ENCODE measurements at regions not wholly inside any gene's neighbourhood (a gene's known extent, or its start where the extent isn't known, plus 50 kb on each side); places are given as distances from the start of the nearest gene placed in this dataset.

DNA sequence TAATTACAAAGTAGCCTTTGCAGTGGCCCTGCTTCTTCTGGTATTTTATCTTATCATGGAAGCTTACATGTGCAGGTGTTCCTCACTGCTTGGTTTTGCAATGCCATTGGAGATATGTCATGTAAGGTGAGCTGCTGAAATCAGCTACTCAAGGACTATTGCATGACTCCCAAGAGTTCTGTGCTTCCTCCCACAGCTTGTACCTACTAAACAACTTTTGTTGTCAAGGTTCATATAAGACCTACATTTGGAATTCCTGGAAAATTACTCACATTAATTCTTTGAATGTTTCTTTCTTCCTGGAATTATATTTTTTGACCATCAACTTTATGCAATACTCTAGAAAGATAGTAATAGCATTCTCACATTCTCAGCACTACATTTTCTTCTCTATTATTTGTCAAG is 427.5 kb upstream of the HSF2 start:
- TF ChIP-seq, protein P1, sequence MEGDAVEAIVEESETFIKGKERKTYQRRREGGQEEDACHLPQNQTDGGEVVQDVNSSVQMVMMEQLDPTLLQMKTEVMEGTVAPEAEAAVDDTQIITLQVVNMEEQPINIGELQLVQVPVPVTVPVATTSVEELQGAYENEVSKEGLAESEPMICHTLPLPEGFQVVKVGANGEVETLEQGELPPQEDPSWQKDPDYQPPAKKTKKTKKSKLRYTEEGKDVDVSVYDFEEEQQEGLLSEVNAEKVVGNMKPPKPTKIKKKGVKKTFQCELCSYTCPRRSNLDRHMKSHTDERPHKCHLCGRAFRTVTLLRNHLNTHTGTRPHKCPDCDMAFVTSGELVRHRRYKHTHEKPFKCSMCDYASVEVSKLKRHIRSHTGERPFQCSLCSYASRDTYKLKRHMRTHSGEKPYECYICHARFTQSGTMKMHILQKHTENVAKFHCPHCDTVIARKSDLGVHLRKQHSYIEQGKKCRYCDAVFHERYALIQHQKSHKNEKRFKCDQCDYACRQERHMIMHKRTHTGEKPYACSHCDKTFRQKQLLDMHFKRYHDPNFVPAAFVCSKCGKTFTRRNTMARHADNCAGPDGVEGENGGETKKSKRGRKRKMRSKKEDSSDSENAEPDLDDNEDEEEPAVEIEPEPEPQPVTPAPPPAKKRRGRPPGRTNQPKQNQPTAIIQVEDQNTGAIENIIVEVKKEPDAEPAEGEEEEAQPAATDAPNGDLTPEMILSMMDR (IDR thresholded peaks at IDR 0.05; ENCODE audit: poor library complexity, severe bottlenecking) = no peak
- TF ChIP-seq TAF1 (IDR thresholded peaks at IDR 0.05; ENCODE audit: low read depth) (no peak), SMC3 (conservative IDR thresholded peaks at IDR 0.05; ENCODE audit: poor library complexity) (no peak)
